ENCODE measurements at regions not wholly inside any gene's neighbourhood (a gene's known extent, or its start where the extent isn't known, plus 50 kb on each side); places are given as distances from the start of the nearest gene placed in this dataset.

DNA sequence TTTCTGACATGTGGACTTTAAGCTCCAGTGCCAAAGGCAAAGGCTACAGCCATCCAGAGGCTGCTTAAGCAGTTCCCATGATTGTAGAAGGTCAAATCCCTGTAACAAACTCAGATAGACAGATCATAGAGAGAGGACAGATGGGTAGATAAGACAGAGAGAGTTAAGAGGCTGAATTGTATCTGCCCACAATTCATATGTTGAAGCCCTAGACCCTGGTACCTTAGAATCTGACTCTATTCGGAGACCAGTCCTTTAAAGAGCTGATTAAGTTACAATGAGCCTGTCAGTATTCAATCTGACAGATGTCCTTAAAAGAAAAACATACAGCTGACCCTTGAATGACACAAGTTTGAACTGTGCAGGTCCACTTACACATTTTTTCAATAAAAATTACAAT, 115.2 kb downstream of the RAP2A start:
- Histone ChIP-seq H3K4me1 (ENCODE audit: low read length) (no peaks in the 10 kb centered on the region), H3K4me2 (ENCODE audit: low read depth, low read length, poor library complexity, severe bottlenecking) (no peak overlapping the region), H3K4me3 (ENCODE audit: low read length) (no peak overlapping the region), H3K9ac (ENCODE audit: low read length) (no peak overlapping the region), H3K36me3 (ENCODE audit: insufficient read depth, low read length) (no peaks in the 10 kb centered on the region), H3K27ac (ENCODE audit: low read length) (no peak overlapping the region), H3K27me3 (ENCODE audit: low read length) (no peaks in the 10 kb centered on the region), H2AFZ (ENCODE audit: low read length) (no peak overlapping the region), H4K20me1 (ENCODE audit: insufficient read depth, low read depth, low read length) (no peaks in the 10 kb centered on the region), H3K9me2 (replicated peaks; ENCODE audit: insufficient read depth, low read length) (no peaks in the 10 kb centered on the region), H3K9me3 (ENCODE audit: low read length) (no peaks in the 10 kb centered on the region), H3K79me2 (ENCODE audit: low read length) (no peaks in the 10 kb centered on the region)
- DNase-seq, result no peak

DNA sequence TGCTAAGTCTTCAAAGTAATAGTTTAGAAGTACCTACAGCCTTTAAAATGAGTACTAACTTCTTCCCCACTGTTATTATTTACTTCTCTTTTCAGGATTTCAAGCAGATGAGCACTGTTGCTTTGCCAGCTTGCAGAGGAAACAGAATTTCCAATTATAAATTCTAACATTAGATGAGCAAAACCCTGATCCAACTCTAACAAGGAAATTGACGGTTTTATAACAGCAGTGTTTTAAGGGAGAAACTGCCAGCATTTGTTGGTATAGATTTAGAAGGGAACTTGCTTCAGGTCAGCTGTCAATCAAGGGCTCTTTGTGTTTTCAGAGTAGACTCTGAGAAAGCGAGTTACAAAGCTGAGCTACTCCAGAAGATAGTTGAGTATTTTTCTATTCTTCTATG, 120.5 kb downstream of the RAP2A start:
- H3K27ac ChIP-seq (ENCODE audit: low read length), result no peak overlapping the region
- no peaks in the 10 kb centered on the region for H3K27me3 ChIP-seq (ENCODE audit: low read length)
- no peak overlapping the region for H3K4me3 ChIP-seq (ENCODE audit: low read length)
- no peak overlapping the region for H3K4me2 ChIP-seq (ENCODE audit: low read depth, low read length, poor library complexity, severe bottlenecking)
- no peaks in the 10 kb centered on the region for H3K9me3 ChIP-seq (ENCODE audit: low read length)
- H3K9ac ChIP-seq (ENCODE audit: low read length), result no peak overlapping the region
- no peak overlapping the region for H2AFZ ChIP-seq (ENCODE audit: low read length)
- no peaks in the 10 kb centered on the region for H3K79me2 ChIP-seq (ENCODE audit: low read length)
- no peak for DNase-seq
- H3K4me1 ChIP-seq (ENCODE audit: low read length), result no peaks in the 10 kb centered on the region
- H3K9me2 ChIP-seq (replicated peaks; ENCODE audit: insufficient read depth, low read length), result no peaks in the 10 kb centered on the region
- no peaks in the 10 kb centered on the region for H4K20me1 ChIP-seq (ENCODE audit: insufficient read depth, low read depth, low read length)
- H3K36me3 ChIP-seq (ENCODE audit: insufficient read depth, low read length), result no peaks in the 10 kb centered on the region

DNA sequence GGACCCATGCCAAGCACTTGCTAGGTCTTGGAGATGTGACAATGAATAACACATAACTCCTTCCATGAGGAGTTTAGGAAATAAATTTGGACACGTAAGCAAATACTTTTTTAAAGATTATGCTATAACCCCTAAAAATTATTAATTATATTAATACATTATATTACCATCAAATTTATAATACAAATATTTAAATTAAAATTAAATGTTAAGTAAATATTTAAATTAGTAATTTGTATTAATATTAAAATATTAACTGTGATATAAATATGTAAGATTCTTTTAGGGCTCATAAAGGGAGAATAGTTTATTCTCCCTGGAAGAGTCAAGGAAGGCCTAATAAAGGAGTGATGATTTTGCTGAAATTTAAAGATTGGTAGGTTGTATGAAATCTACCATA, 121.1 kb downstream of the RAP2A start:
- no peaks in the 10 kb centered on the region for H3K79me2 ChIP-seq (ENCODE audit: low read length)
- no peaks in the 10 kb centered on the region for H3K4me1 ChIP-seq (ENCODE audit: low read length)
- H3K27ac ChIP-seq (ENCODE audit: low read length), result no peak overlapping the region
- no peak overlapping the region for H2AFZ ChIP-seq (ENCODE audit: low read length)
- no peak overlapping the region for H3K4me2 ChIP-seq (ENCODE audit: low read depth, low read length, poor library complexity, severe bottlenecking)
- H3K9ac ChIP-seq (ENCODE audit: low read length), result no peak overlapping the region
- H3K27me3 ChIP-seq (ENCODE audit: low read length), result no peaks in the 10 kb centered on the region
- no peak overlapping the region for H3K4me3 ChIP-seq (ENCODE audit: low read length)
- no peaks in the 10 kb centered on the region for H3K9me2 ChIP-seq (replicated peaks; ENCODE audit: insufficient read depth, low read length)
- no peaks in the 10 kb centered on the region for H4K20me1 ChIP-seq (ENCODE audit: insufficient read depth, low read depth, low read length)
- no peaks in the 10 kb centered on the region for H3K9me3 ChIP-seq (ENCODE audit: low read length)
- no peaks in the 10 kb centered on the region for H3K36me3 ChIP-seq (ENCODE audit: insufficient read depth, low read length)
- no peak for DNase-seq

DNA sequence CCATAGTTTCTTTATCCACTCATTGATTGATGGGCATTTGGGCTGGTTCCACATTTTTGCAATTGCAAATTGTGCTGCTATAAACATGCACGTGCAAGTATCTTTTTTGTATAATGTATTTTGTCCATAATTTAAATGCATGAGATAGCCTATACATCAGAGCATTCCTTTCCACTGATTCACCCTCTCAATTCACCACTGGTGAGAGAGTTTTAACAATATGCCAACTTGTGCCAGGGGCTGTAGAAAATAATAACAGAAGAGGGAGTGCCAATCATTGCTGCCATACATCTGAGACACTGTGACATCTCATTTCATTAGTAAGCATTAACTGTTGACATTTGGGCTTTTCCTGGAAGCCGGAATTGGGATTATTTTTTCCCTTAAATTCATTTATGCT, 125.1 kb downstream of the RAP2A start:
- H3K9me3 ChIP-seq (ENCODE audit: low read length), result no peaks in the 10 kb centered on the region
- no peaks in the 10 kb centered on the region for H3K9me2 ChIP-seq (replicated peaks; ENCODE audit: insufficient read depth, low read length)
- H3K27ac ChIP-seq (ENCODE audit: low read length), result no peak overlapping the region
- no peaks in the 10 kb centered on the region for H3K79me2 ChIP-seq (ENCODE audit: low read length)
- no peaks in the 10 kb centered on the region for H4K20me1 ChIP-seq (ENCODE audit: insufficient read depth, low read depth, low read length)
- no peak overlapping the region for H3K9ac ChIP-seq (ENCODE audit: low read length)
- H3K36me3 ChIP-seq (ENCODE audit: insufficient read depth, low read length), result no peaks in the 10 kb centered on the region
- H3K4me1 ChIP-seq (ENCODE audit: low read length), result no peaks in the 10 kb centered on the region
- H3K4me2 ChIP-seq (ENCODE audit: low read depth, low read length, poor library complexity, severe bottlenecking), result no peak overlapping the region
- H2AFZ ChIP-seq (ENCODE audit: low read length), result no peak overlapping the region
- H3K4me3 ChIP-seq (ENCODE audit: low read length), result no peak overlapping the region
- no peaks in the 10 kb centered on the region for H3K27me3 ChIP-seq (ENCODE audit: low read length)
- no peak for DNase-seq

DNA sequence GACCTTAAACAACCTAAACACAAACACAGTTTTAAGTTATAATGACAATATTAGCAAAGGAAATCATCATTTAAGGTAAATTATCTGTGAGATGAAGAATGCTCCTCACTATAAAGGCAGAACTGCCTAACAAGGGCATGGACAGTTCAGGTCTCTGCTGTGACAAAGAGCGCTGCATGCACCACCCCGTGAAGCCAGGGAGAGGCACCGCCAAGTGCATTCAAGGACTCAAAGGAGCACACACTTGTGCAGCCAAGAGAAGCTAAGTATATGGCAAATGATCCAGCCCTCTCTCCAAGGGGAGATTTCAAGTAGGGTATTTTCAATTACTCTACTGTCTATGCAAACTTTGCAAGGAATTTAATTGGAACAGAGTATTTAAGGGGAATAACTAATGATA, 126.0 kb downstream of the RAP2A start:
- Histone ChIP-seq H3K9ac (ENCODE audit: low read length) (no peak overlapping the region), H3K4me1 (ENCODE audit: low read length) (no peaks in the 10 kb centered on the region), H3K9me2 (replicated peaks; ENCODE audit: insufficient read depth, low read length) (no peaks in the 10 kb centered on the region), H3K9me3 (ENCODE audit: low read length) (no peaks in the 10 kb centered on the region), H3K4me2 (ENCODE audit: low read depth, low read length, poor library complexity, severe bottlenecking) (no peak overlapping the region), H3K27me3 (ENCODE audit: low read length) (no peaks in the 10 kb centered on the region), H3K79me2 (ENCODE audit: low read length) (no peaks in the 10 kb centered on the region), H3K27ac (ENCODE audit: low read length) (no peak overlapping the region), H3K36me3 (ENCODE audit: insufficient read depth, low read length) (no peaks in the 10 kb centered on the region), H2AFZ (ENCODE audit: low read length) (no peak overlapping the region), H3K4me3 (ENCODE audit: low read length) (no peak overlapping the region), H4K20me1 (ENCODE audit: insufficient read depth, low read depth, low read length) (no peaks in the 10 kb centered on the region)
- no peak for DNase-seq

DNA sequence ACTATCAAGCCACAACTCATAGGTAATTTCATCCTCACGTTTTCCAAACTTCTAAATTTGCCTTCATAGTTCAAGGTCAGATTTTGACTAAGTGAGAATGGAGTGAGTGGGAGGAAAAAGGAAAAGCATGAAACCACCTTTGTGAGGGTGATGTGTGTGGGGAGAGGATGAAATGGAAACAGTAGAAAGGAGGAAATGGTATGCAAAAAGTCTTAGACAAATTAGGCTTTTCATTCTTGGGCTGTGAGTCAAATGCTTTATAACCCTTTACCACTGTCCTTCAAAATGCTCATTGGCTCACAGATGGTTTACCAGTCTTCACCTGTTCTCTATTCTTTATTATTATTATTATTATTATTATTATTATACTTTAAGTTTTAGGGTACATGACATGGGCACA, 127.2 kb downstream of the RAP2A start:
- no peaks in the 10 kb centered on the region for H3K4me1 ChIP-seq (ENCODE audit: low read length)

DNA sequence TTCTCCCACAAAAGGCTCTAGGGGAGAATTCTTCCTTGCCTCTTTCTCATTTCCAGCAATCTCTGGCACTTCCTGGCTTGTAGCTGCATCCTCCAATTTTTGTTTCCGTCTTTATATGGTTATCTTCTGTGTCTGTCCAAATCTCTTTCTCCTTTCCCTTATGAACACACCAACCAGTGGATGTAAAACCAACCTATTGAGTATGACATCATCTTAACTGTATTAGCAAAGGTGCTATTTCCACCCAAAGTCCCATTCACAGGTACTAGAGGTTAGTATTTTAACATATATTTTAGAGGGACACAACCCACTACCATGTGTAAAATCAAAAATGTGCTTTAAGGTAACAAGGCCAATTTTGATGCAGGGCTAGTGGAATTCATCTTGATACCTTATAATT, 129.0 kb downstream of the RAP2A start:
- no peaks in the 10 kb centered on the region for H4K20me1 ChIP-seq (ENCODE audit: insufficient read depth, low read depth, low read length)
- H3K79me2 ChIP-seq (ENCODE audit: low read length), result no peaks in the 10 kb centered on the region
- no peaks in the 10 kb centered on the region for H3K4me1 ChIP-seq (ENCODE audit: low read length)
- no peak overlapping the region for H3K27ac ChIP-seq (ENCODE audit: low read length)
- no peaks in the 10 kb centered on the region for H3K36me3 ChIP-seq (ENCODE audit: insufficient read depth, low read length)
- no peak overlapping the region for H2AFZ ChIP-seq (ENCODE audit: low read length)
- no peaks in the 10 kb centered on the region for H3K9me3 ChIP-seq (ENCODE audit: low read length)
- H3K9me2 ChIP-seq (replicated peaks; ENCODE audit: insufficient read depth, low read length), result no peaks in the 10 kb centered on the region
- H3K4me3 ChIP-seq (ENCODE audit: low read length), result no peak overlapping the region
- DNase-seq, result no peak
- H3K9ac ChIP-seq (ENCODE audit: low read length), result no peak overlapping the region
- no peaks in the 10 kb centered on the region for H3K27me3 ChIP-seq (ENCODE audit: low read length)
- no peak overlapping the region for H3K4me2 ChIP-seq (ENCODE audit: low read depth, low read length, poor library complexity, severe bottlenecking)

More for the DNA sequence above, 127.2 kb downstream of the RAP2A start:
- no peaks in the 10 kb centered on the region for H3K9me3 ChIP-seq (ENCODE audit: low read length)
- H3K79me2 ChIP-seq (ENCODE audit: low read length), result no peaks in the 10 kb centered on the region
- no peaks in the 10 kb centered on the region for H3K27me3 ChIP-seq (ENCODE audit: low read length)
- no peak overlapping the region for H3K4me3 ChIP-seq (ENCODE audit: low read length)
- H4K20me1 ChIP-seq (ENCODE audit: insufficient read depth, low read depth, low read length), result no peaks in the 10 kb centered on the region
- DNase-seq, result no peak
- no peaks in the 10 kb centered on the region for H3K36me3 ChIP-seq (ENCODE audit: insufficient read depth, low read length)
- no peak overlapping the region for H3K9ac ChIP-seq (ENCODE audit: low read length)
- H3K4me2 ChIP-seq (ENCODE audit: low read depth, low read length, poor library complexity, severe bottlenecking), result no peak overlapping the region
- no peak overlapping the region for H2AFZ ChIP-seq (ENCODE audit: low read length)
- H3K27ac ChIP-seq (ENCODE audit: low read length), result no peak overlapping the region
- no peaks in the 10 kb centered on the region for H3K9me2 ChIP-seq (replicated peaks; ENCODE audit: insufficient read depth, low read length)

DNA sequence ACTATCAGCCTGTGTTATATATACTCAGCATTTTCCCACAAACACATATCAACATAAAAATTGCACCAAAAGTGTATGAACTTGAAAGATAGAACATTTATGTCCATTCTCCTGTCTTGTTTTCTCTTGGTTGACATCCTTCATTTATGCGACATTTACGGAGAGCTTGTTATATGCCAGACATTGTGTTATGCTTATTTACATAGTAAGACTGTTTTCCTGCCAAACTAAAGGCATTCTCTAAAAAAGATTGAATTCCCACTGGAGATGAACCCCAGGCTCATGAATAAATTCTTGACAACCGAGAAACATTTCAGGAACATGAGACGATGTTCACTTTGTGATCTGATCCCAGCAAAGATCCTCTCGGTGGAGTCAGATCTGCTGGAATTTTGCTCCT, 131.0 kb downstream of the RAP2A start:
- Histone ChIP-seq H3K27me3 (ENCODE audit: low read length) (no peaks in the 10 kb centered on the region), H3K79me2 (ENCODE audit: low read length) (no peaks in the 10 kb centered on the region), H3K4me2 (ENCODE audit: low read depth, low read length, poor library complexity, severe bottlenecking) (no peak overlapping the region), H3K4me1 (ENCODE audit: low read length) (no peaks in the 10 kb centered on the region), H2AFZ (ENCODE audit: low read length) (no peak overlapping the region), H3K4me3 (ENCODE audit: low read length) (no peak overlapping the region), H3K9me2 (replicated peaks; ENCODE audit: insufficient read depth, low read length) (no peaks in the 10 kb centered on the region), H4K20me1 (ENCODE audit: insufficient read depth, low read depth, low read length) (no peaks in the 10 kb centered on the region), H3K36me3 (ENCODE audit: insufficient read depth, low read length) (no peaks in the 10 kb centered on the region), H3K9ac (ENCODE audit: low read length) (no peak overlapping the region), H3K9me3 (ENCODE audit: low read length) (no peaks in the 10 kb centered on the region), H3K27ac (ENCODE audit: low read length) (no peak overlapping the region)
- DNase-seq, result no peak

DNA sequence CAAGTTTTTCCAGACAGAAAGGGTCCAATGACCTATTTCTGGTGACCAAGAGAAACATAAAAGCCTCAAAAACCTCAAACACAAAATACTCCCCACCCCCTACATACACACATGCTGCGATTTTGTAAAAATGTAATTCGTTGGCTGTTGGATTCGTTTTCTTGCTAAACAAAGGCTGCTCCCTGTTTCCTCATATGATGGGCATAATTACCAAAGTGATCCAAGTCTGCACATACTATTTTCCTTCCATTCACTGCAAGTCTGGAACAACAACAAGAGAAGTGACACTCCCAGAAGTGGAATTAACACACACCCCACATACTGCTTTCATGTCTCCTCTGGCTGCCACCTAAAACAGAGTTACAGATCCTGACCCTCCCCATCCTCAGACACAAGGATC, 131.9 kb downstream of the RAP2A start:
- Histone ChIP-seq H3K4me1 (ENCODE audit: low read length) (no peaks in the 10 kb centered on the region), H3K27ac (ENCODE audit: low read length) (no peak overlapping the region), H3K36me3 (ENCODE audit: insufficient read depth, low read length) (no peaks in the 10 kb centered on the region), H4K20me1 (ENCODE audit: insufficient read depth, low read depth, low read length) (no peaks in the 10 kb centered on the region), H3K9ac (ENCODE audit: low read length) (no peak overlapping the region), H2AFZ (ENCODE audit: low read length) (no peak overlapping the region), H3K27me3 (ENCODE audit: low read length) (no peaks in the 10 kb centered on the region), H3K4me3 (ENCODE audit: low read length) (no peak overlapping the region), H3K9me3 (ENCODE audit: low read length) (no peaks in the 10 kb centered on the region), H3K79me2 (ENCODE audit: low read length) (no peaks in the 10 kb centered on the region), H3K4me2 (ENCODE audit: low read depth, low read length, poor library complexity, severe bottlenecking) (no peak overlapping the region), H3K9me2 (replicated peaks; ENCODE audit: insufficient read depth, low read length) (no peaks in the 10 kb centered on the region)
- no peak for DNase-seq

Measured in Karpas-422 (cell line).